ENCODE measurements at regions not wholly inside any gene's neighbourhood (a gene's known extent, or its start where the extent isn't known, plus 50 kb on each side); places are given as distances from the start of the nearest gene placed in this dataset.
"Not testable (repeated sequence)": the region's sequence is repeated elsewhere in the genome, so short reads cannot be mapped to it uniquely, and the experiment has no call there.

DNA sequence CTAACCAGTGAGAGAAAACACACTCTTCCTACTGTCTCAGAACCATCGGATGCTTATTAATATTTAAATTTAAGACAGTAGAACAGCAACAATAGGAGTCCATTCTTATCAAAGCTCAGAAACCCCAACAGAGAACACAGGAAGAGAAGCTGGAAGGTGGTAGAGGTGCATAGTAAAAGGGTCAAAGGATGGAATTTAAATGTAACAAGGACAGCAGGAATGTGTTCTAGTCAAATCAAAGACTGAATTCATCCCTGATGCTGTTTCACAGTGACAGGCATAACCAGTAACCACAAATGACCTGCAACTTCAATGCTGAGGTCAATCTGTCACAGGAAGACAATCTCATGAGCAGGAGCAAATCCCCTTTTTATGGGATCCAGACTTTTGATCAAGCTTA lies 1259.7 kb downstream of the XPNPEP1 start:
- DNase-seq (ENCODE audit: low spot score), result no peak

DNA sequence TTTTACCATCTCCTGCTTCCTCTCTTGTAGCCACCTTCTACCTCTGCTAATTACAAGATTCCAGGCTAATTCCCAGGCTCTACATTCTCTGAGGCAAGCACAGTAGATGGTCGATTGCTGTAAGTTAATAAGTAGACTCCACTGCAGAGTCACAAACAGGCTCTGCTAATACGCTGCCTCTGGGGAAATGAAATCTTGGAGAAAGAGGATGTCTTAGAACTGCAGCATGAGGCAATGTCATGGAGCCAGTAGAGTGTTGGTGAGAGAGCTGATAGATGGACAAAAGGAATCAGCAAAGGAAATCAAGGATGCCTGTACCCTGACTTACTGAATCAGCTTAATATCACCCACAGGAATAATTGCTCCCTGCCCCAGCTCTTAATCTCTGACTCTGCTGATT lies 1260.3 kb downstream of the XPNPEP1 start:
- DNase-seq (ENCODE audit: low spot score), result no peak

DNA sequence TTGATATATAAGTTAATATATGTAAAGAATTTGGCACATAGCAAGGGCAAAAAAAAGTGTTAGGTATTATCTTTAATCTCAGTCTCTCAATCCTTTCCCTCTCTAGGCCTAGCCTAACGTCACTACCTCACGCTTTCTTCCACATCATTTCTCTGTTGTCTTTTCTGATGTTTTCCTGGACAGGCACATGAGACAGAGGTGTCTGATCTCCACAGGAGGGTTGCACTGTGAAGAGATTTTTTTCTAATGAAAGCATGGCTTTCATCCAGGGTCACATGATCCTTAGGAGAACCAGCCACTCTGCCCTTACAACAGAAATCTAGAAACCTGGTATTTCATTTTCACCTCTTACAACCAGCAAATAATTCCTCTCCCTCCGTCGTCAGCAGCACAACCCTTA lies 1268.3 kb downstream of the XPNPEP1 start:
- no peak for DNase-seq (ENCODE audit: low spot score)

DNA sequence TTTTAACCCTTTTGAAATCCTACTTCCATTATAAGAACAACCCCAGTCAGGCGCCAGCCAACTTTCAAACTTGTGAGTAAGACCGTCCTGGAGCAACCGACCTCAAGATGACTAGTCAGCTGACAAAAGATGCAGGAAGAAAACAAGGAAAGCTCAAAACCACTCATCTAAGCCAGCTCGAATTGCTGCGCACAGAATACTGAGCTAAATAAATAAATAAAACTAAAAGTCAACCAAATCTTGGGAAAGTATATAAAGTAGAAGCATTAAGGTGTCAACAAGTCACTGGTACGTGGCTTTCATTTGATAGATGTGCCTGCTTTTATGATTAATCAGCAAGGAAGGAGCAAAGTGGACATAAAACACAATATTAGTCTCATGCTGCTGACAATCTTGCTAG lies 1269.8 kb downstream of the XPNPEP1 start:
- no peak for DNase-seq (ENCODE audit: low spot score)

DNA sequence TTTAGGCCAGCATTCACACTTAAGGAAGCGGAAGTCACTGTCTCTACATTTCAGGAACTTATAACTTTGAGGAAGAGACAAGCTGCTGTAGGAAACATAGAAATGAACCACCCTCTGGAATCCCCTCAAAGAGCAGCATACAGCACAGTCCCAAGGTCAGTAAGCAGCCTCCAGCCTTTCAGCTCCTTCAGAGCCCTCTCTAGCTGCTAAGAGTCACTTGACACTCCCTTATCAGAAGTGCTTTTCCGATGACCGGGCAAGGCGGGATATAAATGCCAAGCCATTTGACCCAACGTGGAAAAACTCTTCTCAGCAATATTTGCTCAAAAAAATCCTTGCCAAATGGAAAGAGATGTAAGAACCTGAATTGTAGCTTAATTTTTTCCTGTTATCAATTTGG lies 1284.3 kb downstream of the XPNPEP1 start:
- no peak for DNase-seq (ENCODE audit: low spot score)

DNA sequence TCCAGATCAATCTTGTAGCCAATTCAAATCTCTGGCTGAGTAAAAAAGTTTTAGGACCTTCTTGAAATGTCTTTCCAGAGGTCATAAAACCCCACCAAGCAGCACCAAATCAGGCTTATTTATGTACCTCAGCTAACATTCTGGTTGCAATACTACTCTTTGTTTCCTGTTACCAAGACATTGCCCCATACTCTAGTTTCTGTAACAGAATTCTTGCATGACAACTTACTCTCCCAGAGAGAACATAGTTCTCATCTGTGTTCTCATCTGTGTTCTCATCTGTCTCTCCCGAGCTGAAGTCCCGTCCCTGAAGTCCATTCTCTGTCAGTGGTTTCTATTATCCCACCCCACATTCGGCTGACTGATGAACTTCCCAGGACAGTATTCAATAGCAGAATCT lies 1285.1 kb downstream of the XPNPEP1 start:
- DNase-seq (ENCODE audit: low spot score), result no peak

DNA sequence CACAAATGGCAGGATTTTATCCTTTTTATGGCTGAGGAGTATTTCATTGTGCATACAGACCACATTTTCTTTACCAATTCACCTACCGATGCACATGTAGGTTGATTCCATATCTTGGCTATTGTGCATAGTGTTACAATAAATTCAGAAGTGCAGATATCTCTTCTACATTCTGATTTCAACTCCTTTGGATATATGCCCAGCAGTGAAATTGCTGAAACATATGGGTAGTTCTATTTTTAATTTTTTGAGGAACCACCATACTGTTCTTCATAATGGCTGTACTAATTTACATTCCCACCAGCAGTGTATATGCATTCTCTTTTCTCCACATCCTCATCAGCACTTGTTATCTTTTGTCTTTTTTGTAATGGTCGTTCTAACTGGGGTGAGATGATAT lies 1290.3 kb downstream of the XPNPEP1 start:
- no peak for DNase-seq (ENCODE audit: low spot score)

DNA sequence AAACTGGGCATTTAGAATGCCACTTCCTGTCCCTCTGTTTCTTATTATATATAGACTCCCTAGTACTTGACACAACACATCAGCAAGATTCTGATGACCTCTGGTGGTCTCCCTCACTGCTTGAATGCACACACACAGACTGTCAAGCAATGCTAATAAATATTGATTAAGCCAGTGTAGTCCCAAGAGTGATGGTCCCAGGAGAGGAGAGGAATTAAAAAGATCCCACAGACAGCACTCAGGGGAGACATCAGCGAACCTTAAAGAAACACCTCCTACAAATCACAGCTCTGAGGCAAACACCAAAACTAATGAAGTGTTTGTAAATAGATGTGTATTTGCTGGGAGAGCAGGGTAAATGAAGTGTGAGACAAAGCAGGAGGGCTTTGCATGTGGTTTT lies 1291.2 kb downstream of the XPNPEP1 start:
- no peak for DNase-seq (ENCODE audit: low spot score)

DNA sequence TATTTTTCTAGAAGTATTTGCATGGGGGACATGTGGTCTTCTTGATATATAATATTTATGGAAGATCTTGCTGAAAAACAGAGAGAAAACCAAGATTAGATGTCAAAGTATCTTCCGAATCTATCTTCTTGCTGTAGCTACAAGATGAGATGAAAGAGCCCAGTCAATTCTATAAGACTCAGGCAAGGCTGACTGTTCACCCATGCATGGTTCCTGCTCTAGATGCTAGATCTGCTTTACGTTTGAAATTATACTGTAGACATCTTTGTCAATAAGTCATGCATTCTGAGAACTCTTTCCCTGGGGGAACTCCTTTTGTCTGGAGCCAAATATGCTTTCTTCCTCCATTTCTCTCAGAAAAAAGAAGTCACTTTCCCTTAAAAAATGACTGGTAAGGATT lies 1292.0 kb downstream of the XPNPEP1 start:
- no peak for DNase-seq (ENCODE audit: low spot score)

DNA sequence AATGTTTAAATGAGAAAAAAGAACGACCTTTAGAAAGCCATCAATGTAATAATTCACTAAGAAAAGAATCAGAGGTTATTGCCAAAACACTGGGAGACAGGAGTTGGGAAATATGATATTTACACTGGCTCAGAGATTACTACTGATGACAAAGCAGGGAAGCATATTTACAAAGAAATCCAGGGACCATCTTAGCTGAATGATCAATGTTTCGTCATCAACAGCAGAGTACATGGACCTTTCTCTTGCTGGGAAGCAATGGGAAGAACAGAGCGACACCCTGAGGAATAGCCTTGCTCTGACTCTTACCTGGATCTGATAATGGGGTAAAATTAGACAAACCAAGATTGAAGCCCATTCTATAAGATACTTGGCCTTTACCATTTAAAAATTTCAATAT lies 1293.5 kb downstream of the XPNPEP1 start:
- DNase-seq (ENCODE audit: low spot score), result no peak

DNA sequence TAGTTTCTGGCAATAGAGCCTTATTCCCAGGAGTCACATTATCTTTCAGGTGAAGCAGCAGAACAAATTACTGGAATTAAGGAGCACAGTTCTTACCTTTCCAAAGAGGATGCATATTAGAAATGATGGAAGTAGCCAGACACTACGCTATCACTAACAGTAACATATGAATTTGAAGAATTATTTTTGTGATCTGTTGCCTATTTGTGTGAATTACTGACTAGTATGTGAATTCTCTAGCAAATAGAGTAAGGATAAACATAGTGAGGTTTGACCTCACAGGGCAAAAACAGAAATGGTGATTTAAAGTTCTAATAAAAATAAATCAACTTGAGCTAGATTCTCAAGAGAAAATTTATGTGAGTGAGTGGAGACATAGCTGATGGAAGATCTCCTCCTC lies 1299.3 kb downstream of the XPNPEP1 start:
- no peak for DNase-seq (ENCODE audit: low spot score)

DNA sequence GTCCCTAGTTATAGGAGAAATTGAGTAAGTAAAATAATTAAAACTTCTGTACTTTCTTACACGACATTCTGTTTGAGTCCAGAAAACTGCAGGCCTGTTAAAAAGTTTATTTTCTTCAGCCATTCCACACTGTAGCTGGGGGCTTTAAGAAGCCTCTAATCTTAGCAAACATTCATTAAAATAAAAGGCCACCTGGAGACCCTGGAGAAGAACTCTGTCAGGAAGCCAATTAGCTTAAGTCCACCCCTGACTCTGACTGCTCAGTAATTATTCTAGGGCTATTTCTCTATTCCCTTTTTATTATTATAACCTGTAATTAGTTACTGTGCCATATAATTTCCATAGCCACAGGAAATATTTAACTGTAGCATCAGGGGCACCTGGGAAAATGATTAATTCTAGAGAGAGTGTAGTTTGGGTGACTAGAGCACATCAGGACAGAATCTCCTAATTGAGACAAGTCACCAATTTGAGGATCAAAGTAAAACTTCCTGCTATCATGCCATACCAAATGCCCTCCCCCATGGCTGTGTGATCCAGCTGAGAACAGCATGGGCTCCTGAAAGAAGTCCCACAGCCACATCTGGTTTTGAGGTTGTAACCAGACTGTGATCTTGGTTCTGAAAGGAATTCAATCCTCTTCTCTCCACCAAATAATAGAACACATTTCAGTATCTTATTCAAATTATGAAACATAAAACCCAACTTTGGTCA lies 1302.3 kb downstream of the XPNPEP1 start:
- DNase-seq (ENCODE audit: low spot score), result no peak

DNA sequence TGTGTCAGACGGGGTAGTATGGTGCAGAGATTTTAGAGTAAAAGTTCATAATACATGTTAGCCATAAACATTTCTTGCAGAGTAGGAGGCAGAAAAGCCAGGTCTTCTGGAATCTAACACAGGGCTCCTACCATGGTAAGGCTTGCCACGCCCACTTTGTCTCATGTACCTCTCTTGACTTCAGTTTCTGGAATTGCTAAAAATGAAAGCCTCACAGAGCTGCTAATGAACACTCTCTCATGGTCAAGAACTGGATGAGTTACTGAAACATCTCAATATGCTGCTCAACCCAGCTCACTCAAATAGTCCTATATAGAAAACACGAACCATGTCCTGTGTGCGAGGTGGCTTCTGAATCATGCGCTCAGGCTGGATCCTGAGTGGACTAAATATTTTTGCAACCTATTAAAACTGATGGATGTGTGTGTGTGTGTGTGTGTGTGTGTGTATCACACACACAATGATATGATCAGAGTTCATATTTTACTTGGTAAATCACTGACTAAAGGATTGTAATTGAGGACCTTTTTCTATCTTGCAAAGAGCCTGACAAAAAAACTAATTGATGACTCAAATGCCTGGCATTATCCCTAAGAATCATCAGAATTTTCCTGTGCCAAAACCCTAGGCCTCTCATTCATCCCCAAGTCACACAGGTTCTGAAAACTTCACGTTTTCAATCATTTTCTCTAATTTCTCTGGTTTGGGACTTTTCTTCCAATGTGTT lies 1306.6 kb downstream of the XPNPEP1 start:
- DNase-seq (ENCODE audit: low spot score), result no peak

DNA sequence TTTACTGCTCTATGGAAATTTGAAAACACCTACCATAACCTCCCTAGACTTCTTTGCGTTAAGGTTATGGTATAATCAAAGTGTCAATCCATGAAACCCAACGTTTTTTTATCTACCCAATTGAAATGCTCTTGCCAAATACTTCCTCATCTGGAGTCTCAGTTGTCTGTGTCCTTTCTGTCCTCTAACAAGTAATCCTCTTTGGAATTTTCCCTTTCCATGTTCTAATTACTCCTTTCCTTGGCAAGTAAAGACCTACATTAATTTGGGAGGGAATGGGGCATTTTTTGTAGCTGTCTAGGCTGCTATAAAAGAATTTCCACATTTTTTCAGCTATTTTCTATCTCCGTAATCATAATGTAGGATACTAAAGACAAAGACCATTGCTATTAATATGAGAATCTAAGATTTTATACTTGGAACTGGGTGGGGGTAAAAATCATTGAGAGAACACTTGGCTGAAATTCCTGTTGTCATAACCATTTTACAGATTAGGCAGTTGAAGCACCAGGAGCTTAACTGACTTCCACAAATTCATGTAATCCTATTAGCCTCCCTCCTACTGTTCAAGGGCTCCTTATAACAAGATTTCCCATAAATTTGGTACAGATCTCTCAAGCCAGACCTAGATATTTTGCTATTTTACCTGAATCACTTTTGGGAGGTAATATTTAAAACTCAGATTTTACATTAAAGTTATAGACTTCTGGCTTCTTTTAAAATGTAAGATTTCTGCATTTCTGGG lies 1307.6 kb downstream of the XPNPEP1 start:
- DNase-seq (ENCODE audit: low spot score), result no peak

DNA sequence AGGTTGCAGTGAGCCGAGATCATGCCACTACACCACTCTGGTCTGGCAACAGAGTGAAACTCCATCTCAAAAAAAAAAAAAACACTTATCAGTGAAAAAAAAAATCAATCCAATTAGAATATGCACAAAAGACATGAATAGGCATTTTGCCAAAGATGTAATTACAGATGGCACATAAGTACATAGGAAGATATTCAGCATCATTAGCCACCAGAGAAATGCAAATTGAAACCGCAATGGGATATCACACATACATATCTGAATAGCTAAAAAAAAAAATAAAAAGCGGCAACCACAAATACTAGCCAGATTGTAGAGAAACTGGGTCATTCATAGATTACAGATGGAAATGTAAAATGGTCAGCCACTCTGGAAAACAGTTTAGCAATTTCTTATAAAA lies 1310.8 kb downstream of the XPNPEP1 start:
- no peak for DNase-seq (ENCODE audit: low spot score)

DNA sequence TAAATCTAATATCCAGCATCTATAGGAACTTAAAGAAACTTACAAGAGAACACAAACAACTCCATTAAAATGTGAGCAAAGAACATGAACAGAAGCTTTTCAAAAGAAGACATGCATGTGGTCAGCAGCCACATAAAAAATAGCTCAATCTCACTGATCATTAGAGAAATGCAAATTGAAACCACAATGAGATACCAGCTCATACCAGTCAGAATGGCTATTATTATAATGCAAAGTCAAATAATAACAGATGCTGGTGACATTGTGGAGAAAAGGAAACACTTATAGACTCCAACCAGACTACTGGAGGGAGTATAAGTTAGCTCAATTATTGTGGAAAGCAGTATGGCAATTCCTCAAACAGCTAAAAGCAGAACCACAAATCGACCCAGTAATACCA lies 1314.5 kb downstream of the XPNPEP1 start:
- DNase-seq (ENCODE audit: low spot score), result no peak

DNA sequence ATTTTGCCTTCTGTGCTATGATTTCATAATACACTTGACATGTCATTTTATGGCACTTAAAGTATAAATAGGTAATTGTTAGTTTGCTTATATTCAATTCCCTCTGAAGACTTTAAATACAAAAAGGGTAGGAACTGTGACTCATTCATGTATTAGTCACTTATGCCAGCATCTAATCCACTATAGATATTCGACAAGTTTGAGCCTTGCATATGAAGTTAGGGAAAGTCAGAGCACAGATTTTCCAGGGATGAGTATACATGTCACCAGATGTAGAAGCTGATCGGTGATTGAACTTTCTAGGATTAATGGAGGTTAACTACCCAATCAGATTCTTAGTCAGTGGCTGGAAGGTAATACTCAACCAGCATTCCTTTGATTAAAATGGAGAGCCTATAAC lies 1321.5 kb downstream of the XPNPEP1 start:
- no peak for DNase-seq (ENCODE audit: low spot score)

DNA sequence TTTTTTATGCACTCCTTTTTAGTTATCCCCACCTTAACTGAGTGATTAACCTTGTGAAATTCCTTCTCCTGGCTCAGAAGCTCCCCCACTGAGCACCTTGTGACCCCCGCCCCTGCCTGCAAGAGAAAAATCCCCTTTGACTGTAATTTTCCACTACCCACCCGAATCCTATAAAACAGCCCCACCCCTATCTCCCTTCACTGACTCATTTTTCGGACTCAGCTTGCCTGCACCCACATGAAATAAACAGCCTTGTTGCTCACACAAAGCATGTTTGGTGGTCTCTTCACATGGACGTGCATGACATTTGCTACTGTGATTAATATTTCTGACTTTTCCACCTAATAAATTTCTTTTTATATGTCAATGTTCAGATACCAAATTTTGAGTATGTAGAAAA lies 1322.8 kb downstream of the XPNPEP1 start:
- not testable (repeated sequence) for DNase-seq (ENCODE audit: low spot score)

DNA sequence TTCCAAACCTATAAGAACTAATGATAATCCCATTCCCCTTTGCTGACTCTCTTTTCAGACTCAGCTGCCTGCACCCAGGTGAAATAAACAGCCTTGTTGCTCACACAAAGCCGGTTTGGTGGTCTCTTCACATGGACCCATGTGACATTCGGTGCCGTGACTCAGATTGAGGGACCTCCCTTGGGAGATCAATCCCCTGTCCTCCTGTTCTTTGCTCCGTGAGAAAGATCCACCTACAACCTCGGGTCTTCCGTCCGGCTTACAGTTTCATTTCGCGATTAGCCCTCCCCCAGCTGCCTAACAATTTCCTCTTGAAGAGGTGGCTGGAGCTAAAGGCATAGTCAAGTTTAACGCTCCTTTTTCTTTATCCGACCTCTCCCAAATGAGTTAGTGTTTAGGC lies 1324.0 kb downstream of the XPNPEP1 start:
- not testable (repeated sequence) for DNase-seq (ENCODE audit: low spot score)

DNA sequence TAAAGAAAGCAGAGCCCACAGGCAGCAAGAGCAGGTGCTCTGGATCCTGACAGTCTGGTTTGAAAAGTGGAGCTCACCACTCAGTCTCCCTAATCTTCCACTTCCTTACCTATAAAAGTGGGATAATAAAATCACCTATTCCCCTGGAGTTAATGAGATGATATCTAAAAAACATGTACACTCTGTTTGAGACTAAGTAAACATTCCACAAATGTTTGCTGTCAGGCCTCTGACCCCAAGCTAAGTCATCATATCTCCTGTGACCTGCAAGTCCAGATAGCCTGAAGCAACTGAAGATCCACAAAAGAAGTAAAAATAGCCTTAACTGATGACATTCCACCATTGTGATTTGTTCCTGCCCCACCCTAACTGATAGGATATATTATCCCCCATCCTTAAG lies 1324.5 kb downstream of the XPNPEP1 start:
- no peak for DNase-seq (ENCODE audit: low spot score)

DNA sequence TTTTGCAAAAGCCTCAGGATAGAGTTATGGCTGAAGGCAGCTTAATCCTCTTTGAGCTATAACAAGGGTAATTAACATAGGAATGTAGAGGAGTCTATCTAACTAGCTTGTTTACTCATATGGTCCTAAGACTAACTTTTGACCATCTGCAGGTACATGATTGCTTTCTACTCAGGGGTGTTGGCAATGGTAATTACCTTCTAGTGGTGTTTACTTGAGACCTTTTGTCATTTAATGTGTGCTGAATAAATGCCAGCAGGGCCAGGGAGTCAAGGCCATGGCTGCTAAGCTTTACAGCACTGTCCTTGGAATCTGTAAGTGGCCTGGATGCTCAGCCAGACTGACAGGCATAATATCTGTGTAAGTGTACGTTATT lies 1325.0 kb downstream of the XPNPEP1 start:
- no peak for DNase-seq (ENCODE audit: low spot score)

DNA sequence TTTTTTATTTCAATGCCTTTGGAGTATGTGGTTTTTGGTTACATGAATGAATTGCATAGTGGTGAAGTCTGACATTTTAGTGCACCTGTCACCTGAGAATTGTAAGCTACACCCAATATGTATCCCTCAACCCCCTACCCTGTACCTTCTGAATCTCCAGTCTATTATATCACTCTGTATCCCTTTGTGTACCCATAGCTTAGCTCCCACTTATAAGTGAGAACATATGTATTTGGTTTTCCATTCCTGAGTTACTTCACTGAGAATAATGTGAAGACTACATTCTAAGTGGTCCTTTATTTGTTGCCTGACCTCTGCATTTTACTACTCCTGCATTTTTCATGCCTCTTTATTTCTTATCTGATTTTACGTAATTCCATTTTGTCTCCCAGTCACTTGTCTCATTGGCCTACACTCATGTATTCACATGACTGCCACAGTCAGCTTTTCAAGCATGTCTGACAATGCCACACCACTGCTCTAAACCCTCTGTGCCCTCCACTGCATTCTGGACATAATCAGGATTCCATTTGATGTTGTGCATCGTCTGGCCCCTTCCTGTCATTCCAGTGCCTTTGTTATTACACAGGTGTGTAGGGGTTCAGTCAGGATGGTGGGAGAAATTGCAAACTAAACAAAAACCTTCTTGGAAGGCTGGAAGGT lies 1325.5 kb downstream of the XPNPEP1 start:
- no peak for DNase-seq (ENCODE audit: low spot score)

DNA sequence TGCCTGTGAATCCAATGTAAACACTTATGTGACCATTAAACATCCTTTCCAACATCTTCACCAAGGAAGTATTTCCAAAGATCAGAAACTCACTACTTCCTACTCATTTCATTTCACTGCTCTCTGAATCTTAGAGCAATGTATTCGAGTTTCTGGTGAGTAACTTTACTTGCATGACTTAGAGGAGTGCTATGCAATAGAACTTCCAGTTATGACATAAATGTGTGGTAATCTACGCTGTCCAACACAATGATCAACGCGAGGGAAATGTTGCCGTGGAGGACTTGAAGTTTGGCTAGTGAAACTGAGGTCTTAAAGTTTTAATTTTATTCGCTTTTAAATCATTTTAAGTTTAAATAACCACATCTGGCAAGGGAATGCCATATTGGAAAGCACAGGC lies 1326.3 kb downstream of the XPNPEP1 start:
- DNase-seq (ENCODE audit: low spot score), result no peak
